Esophagus (tissue), 2 donors: ENCODE measurements at regions not wholly inside any gene's neighbourhood (a gene's known extent, or its start where the extent isn't known, plus 50 kb on each side); places are given as distances from the start of the nearest gene placed in this dataset.

Source experiments
- H3K27ac ChIP-seq, 2 donors: one replicate each; pipeline ENCODE4 v1.5.1; 2013; ENCODE audit warnings: low read depth in 2 of 2, mild to moderate bottlenecking in 2 of 2, inconsistent platforms in 1 of 2, low read length in 1 of 2, moderate library complexity in 1 of 2
- H3K27me3 ChIP-seq, 2 donors: one replicate each; pipeline ENCODE4 v1.6.1; 2013; ENCODE audit warnings: low read length in 2 of 2, control low read depth in 1 of 2, mild to moderate bottlenecking in 1 of 2; ENCODE audit not compliant: insufficient read depth in 2 of 2, control insufficient read depth in 1 of 2
- H3K36me3 ChIP-seq, 2 donors: one replicate each; pipeline ENCODE4 v1.6.1; 2013; ENCODE audit warnings: low read length in 1 of 2; ENCODE audit not compliant: control insufficient read depth in 2 of 2, insufficient read depth in 2 of 2
- H3K4me1 ChIP-seq, 2 donors: one replicate each; pipeline ENCODE4 v1.6.1; 2013; ENCODE audit warnings: low read length in 1 of 2; ENCODE audit not compliant: control insufficient read depth in 2 of 2, insufficient read depth in 2 of 2
- H3K4me3 ChIP-seq, 2 donors: one replicate each; pipeline ENCODE4 v1.5.1; 2013; ENCODE audit warnings: low read length in 2 of 2, mild to moderate bottlenecking in 2 of 2, low read depth in 1 of 2, moderate library complexity in 1 of 2
- H3K9me3 ChIP-seq, 2 donors: one replicate each; pipeline ENCODE4 v1.6.1; 2013; ENCODE audit warnings: mild to moderate bottlenecking in 2 of 2, low read depth in 1 of 2, low read length in 1 of 2, moderate library complexity in 1 of 2; ENCODE audit not compliant: control insufficient read depth in 2 of 2, insufficient read depth in 1 of 2
- WGBS, 2 donors: extraction: QIAGEN DNeasy Blood & Tissue Kit; methylation state at CpG; one replicate each; pipeline ENCODE4 v1.1.7; 2013; 5-methylcytosine and 5-hydroxymethylcytosine counted together
- donor health status: healthy with polysubstance abuse.
- donor health status: Bipolar disorder and iron deficiency.

- H3K9me3 ChIP-seq, result no peaks in the 10 kb centered on the region
- no peaks in the 10 kb centered on the region for H3K4me1 ChIP-seq
- H3K36me3 ChIP-seq, result no peaks in the 10 kb centered on the region
- no peak overlapping the region for H3K27ac ChIP-seq
- H3K4me3 ChIP-seq, result no peak overlapping the region
- WGBS, 2 donors, result 77 to 82% methylated on average over 7 of the region's 7 CpGs
- peaks cover 0 to 2% of the 10 kb centered on the region in 2 donors for H3K27me3 ChIP-seq
These were observed 165.0 kb upstream of the ZNF521 start for GRCh38 chr18:25516747-25517498.

GRCh38 chr18:25516121-25516520 lies 164.2 kb upstream of the ZNF521 start:
- H3K4me3 ChIP-seq, result no peak overlapping the region
- 67 to 70% methylated on average over 5 of the region's 5 CpGs for WGBS, 2 donors

GRCh38 chr18:25510096-25510495 lies 158.1 kb upstream of the ZNF521 start:
- H3K4me3 ChIP-seq, result no peak overlapping the region
- H3K4me1 ChIP-seq, result no peaks in the 10 kb centered on the region
- no peaks in the 10 kb centered on the region for H3K36me3 ChIP-seq
- H3K9me3 ChIP-seq, result no peaks in the 10 kb centered on the region
- no peak overlapping the region for H3K27ac ChIP-seq
- 58 to 65% methylated on average over 2 of the region's 2 CpGs for WGBS, 2 donors
- H3K27me3 ChIP-seq, result no peaks in the 10 kb centered on the region

More at GRCh38 chr18:25516121-25516520, 164.2 kb upstream of the ZNF521 start:
- Histone ChIP-seq H3K27ac (no peak overlapping the region), H3K36me3 (no peaks in the 10 kb centered on the region), H3K4me1 (no peaks in the 10 kb centered on the region), H3K27me3 (peaks cover 0 to 2% of the 10 kb centered on the region in 2 donors), H3K9me3 (no peaks in the 10 kb centered on the region)

GRCh38 chr18:25503567-25504081 lies 151.7 kb upstream of the ZNF521 start:
- Histone ChIP-seq H3K27ac (no peak overlapping the region), H3K4me1 (no peaks in the 10 kb centered on the region), H3K4me3 (peak overlapping the region; percentile 32 to 44), H3K9me3 (no peaks in the 10 kb centered on the region), H3K27me3 (no peaks in the 10 kb centered on the region), H3K36me3 (no peaks in the 10 kb centered on the region)
- 8 to 10% methylated on average over 11 of the region's 11 CpGs for WGBS, 2 donors

GRCh38 chr18:25497151-25497794 lies 145.3 kb upstream of the ZNF521 start:
- no peaks in the 10 kb centered on the region for H3K27me3 ChIP-seq
- 88 to 89% methylated on average over 2 of the region's 2 CpGs for WGBS, 2 donors
- H3K27ac ChIP-seq, result no peak overlapping the region
- no peaks in the 10 kb centered on the region for H3K9me3 ChIP-seq
- no peak overlapping the region for H3K4me3 ChIP-seq
- no peaks in the 10 kb centered on the region for H3K36me3 ChIP-seq
- no peaks in the 10 kb centered on the region for H3K4me1 ChIP-seq

- Histone ChIP-seq H3K4me3 (no peak overlapping the region), H3K27ac (no peak overlapping the region)
- 40 to 60% methylated on average over 2 of the region's 2 CpGs for WGBS, 2 donors
These were observed 144.6 kb upstream of the ZNF521 start for GRCh38 chr18:25496544-25496943.

GRCh38 chr18:25495606-25496005 lies 143.6 kb upstream of the ZNF521 start:
- H3K4me3 ChIP-seq, result no peak overlapping the region
- H3K27ac ChIP-seq, result no peak overlapping the region
- 41 to 55% methylated on average over 1 of the region's 1 CpG for WGBS, 2 donors
- no peaks in the 10 kb centered on the region for H3K9me3 ChIP-seq
- H3K4me1 ChIP-seq, result no peaks in the 10 kb centered on the region
- no peaks in the 10 kb centered on the region for H3K27me3 ChIP-seq
- H3K36me3 ChIP-seq, result no peaks in the 10 kb centered on the region

More at GRCh38 chr18:25496544-25496943, 144.6 kb upstream of the ZNF521 start:
- Histone ChIP-seq H3K4me1 (no peaks in the 10 kb centered on the region), H3K9me3 (no peaks in the 10 kb centered on the region), H3K27me3 (no peaks in the 10 kb centered on the region), H3K36me3 (no peaks in the 10 kb centered on the region)

- Histone ChIP-seq H3K9me3 (no peaks in the 10 kb centered on the region), H3K4me1 (no peaks in the 10 kb centered on the region), H3K27me3 (no peaks in the 10 kb centered on the region), H3K36me3 (no peaks in the 10 kb centered on the region), H3K27ac (no peak overlapping the region), H3K4me3 (no peak overlapping the region)
- WGBS, 2 donors, result 53 to 73% methylated on average over 1 of the region's 1 CpG
These were observed 142.9 kb upstream of the ZNF521 start for GRCh38 chr18:25494888-25495287.

- H3K4me1 ChIP-seq, result no peaks in the 10 kb centered on the region
These were observed 141.4 kb upstream of the ZNF521 start for GRCh38 chr18:25493401-25493800.

More at GRCh38 chr18:25493401-25493800, 141.4 kb upstream of the ZNF521 start:
- Histone ChIP-seq H3K27ac (no peak overlapping the region), H3K9me3 (no peaks in the 10 kb centered on the region), H3K4me3 (no peak overlapping the region), H3K36me3 (no peaks in the 10 kb centered on the region), H3K27me3 (no peaks in the 10 kb centered on the region)
